K562 (cell line): ENCODE measurements at regions not wholly inside any gene's neighbourhood (a gene's known extent, or its start where the extent isn't known, plus 50 kb on each side); places are given as distances from the start of the nearest gene placed in this dataset.

Source experiments
- ATAC-seq: fragments of 200-7000 bp; cut with Tn5 transposase; 3 replicates; pipeline ENCODE4 v1.9.1; 2020; ENCODE audit warnings: moderate library complexity
- BruUV-seq: library from RNA; stranded (reverse); fragments of 400-500 nt; replicated peaks from 2 replicates; lab custom pipeline; 2021; lab: Mats Ljungman, UMichigan
- CTCF ChIA-PET: fragments of 300-600 bp; formaldehyde crosslinking; extraction: SDS; loops from one replicate; lab custom pipeline; 2021; ENCODE audit warnings: low intra/inter-chr PET ratio; lab: Yijun Ruan, JAX
- POLR2A ChIA-PET: fragments of 300-600, 350-650 bp; sonication (Branson Sonifier 250); formaldehyde crosslinking; extraction: SDS; loops from one replicate; lab custom pipeline; 2021; ENCODE audit warnings: antibody characterized with exemption, inconsistent platforms; lab: Yijun Ruan, JAX
- DNase-seq, 4 experiments: peaks; one replicate each; pipeline versions ENCODE4 v3.0.0 to v3.0.0-alpha.2; 2011 to 2018; ENCODE audit warnings: low spot score in 3 of 4, mixed read lengths in 3 of 4; ENCODE audit errors: extremely low read depth in 1 of 4
- FAIRE-seq: peaks from 2 replicates; lab custom pipeline; 2011; peaks lifted over from hg19 to GRCh38; lab: Jason Lieb, UNC
- H2AFZ ChIP-seq: 2 replicates; pipeline ENCODE4 v1.6.0; 2011; ENCODE audit warnings: low read depth, low read length, control low read depth, inconsistent platforms
- H3K27ac ChIP-seq: fragments of 200-600 bp; 3 replicates; pipeline ENCODE4 v1.8.0; 2011; ENCODE audit warnings: low read depth, mild to moderate bottlenecking, control low read depth, inconsistent platforms, low read length, moderate library complexity, mixed read lengths; ENCODE audit errors: extremely low read depth
- H3K27me3 ChIP-seq, 2 experiments: fragments of 300-600 bp in 1 of 2; 2 replicates in 1 of 2; 3 replicates in 1 of 2; pipeline versions ENCODE4 v1.6.0 to v1.8.0; 2011; ENCODE audit warnings: inconsistent platforms in 2 of 2, low read length in 2 of 2, mild to moderate bottlenecking in 1 of 2, mixed read lengths in 1 of 2, moderate library complexity in 1 of 2; ENCODE audit not compliant: control insufficient read depth in 2 of 2, insufficient read depth in 2 of 2
- H3K36me3 ChIP-seq: fragments of 300-600 bp; 3 replicates; pipeline ENCODE4 v1.8.0; 2011; ENCODE audit warnings: mild to moderate bottlenecking, low read length, inconsistent platforms; ENCODE audit not compliant: control insufficient read depth, insufficient read depth
- H3K4me1 ChIP-seq, 2 experiments: fragments of 200-600 bp in 1 of 2; replicated peaks in 1 of 2; 2 replicates in 1 of 2; 3 replicates in 1 of 2; pipeline versions ENCODE4 v1.5.1 to v1.8.0; 2011; ENCODE audit warnings: inconsistent platforms in 2 of 2, low read length in 2 of 2, mild to moderate bottlenecking in 1 of 2, mixed read lengths in 1 of 2, moderate library complexity in 1 of 2; ENCODE audit not compliant: control insufficient read depth in 2 of 2, insufficient read depth in 2 of 2
- H3K4me2 ChIP-seq: 2 replicates; pipeline ENCODE4 v1.6.1; 2011; ENCODE audit warnings: low read length, control low read depth, inconsistent platforms, mixed read lengths; ENCODE audit not compliant: insufficient read depth
- H3K4me3 ChIP-seq: fragments of 200-600 bp; sonication (generic), shearing (Covaris generic); 2 replicates; pipeline ENCODE4 v1.5.1; 2016; ENCODE audit warnings: control low read depth, inconsistent platforms
- H3K79me2 ChIP-seq: fragments of 200-600 bp; 3 replicates; pipeline ENCODE4 v1.8.0; 2011; ENCODE audit warnings: low read length, inconsistent platforms; ENCODE audit not compliant: control insufficient read depth, insufficient read depth
- H3K9ac ChIP-seq, 2 experiments: 2 replicates each; pipeline versions ENCODE4 v1.6.0 to v1.6.1; 2011; ENCODE audit warnings: low read depth in 2 of 2, low read length in 2 of 2, control low read depth in 1 of 2, inconsistent platforms in 1 of 2, mild to moderate bottlenecking in 1 of 2, mixed read lengths in 1 of 2; ENCODE audit not compliant: insufficient read depth in 1 of 2
- H3K9me1 ChIP-seq: one replicate; pipeline ENCODE4 v1.6.0; 2011; ENCODE audit warnings: inconsistent platforms, mild to moderate bottlenecking, low read length, moderate library complexity; ENCODE audit not compliant: control insufficient read depth, insufficient read depth
- H3K9me3 ChIP-seq: replicated peaks from 2 replicates; pipeline ENCODE4 v1.5.1; 2011; ENCODE audit warnings: low read depth, low read length, inconsistent platforms; ENCODE audit not compliant: control insufficient read depth, insufficient read depth
- H4K20me1 ChIP-seq: replicated peaks from 2 replicates; pipeline ENCODE4 v1.6.1; 2011; ENCODE audit warnings: low read length, inconsistent platforms, mixed read lengths; ENCODE audit not compliant: control insufficient read depth, insufficient read depth
- ARID1B ChIP-seq: fragments of 450-650 bp; IDR thresholded peaks from 2 replicates; pipeline ENCODE4 v1.6.1; 2016; ENCODE audit warnings: antibody characterized with exemption, mild to moderate bottlenecking, inconsistent platforms
- FUS ChIP-seq: fragments of 200-400 bp; formaldehyde crosslinking; optimal IDR thresholded peaks from 2 replicates; pipeline ENCODE3; 2017; ENCODE audit warnings: low read depth, low read length
- HDAC2 ChIP-seq: fragments of 450-650 bp; IDR thresholded peaks from 2 replicates; pipeline ENCODE4 v1.6.1; 2016; ENCODE audit warnings: mild to moderate bottlenecking
- KDM1A ChIP-seq, 2 experiments: fragments of 450-650 bp; IDR thresholded peaks; 2 replicates each; pipeline ENCODE4 v1.6.1; 2016; ENCODE audit warnings: mild to moderate bottlenecking in 2 of 2
- NCOA6 ChIP-seq: fragments of 450-650 bp; IDR thresholded peaks from 2 replicates; pipeline ENCODE4 v1.6.1; 2017; ENCODE audit warnings: mild to moderate bottlenecking
- TCF7L2 ChIP-seq: fragments of 150-350 bp; IDR thresholded peaks from 2 replicates; pipeline ENCODE4 v1.6.1; 2016; ENCODE audit warnings: low read depth, mild to moderate bottlenecking, low read length, moderate library complexity
- TRIM28 ChIP-seq: fragments of 450-650 bp; IDR thresholded peaks from 2 replicates; pipeline ENCODE4 v1.6.1; 2017
- ZNF134 ChIP-seq: fragments of 250-450 bp; sonication (Bioruptor Pico); conservative IDR thresholded peaks from 2 replicates; pipeline ENCODE4 v1.4.0; 2020
- ZNF830 ChIP-seq: fragments of 250-450 bp; sonication (Bioruptor Pico); IDR thresholded peaks from 2 replicates; pipeline ENCODE4 v1.5.0; 2021; ENCODE audit warnings: mild to moderate bottlenecking
- WGBS: fragments of 100-300 bp; shearing (Covaris generic); methylation state at CpG from one replicate; pipeline ENCODE4 v1.1.6; 2016; ENCODE audit warnings: low coverage, mixed read lengths; ENCODE audit not compliant: insufficient coverage; ENCODE audit errors: missing lambda C conversion rate; 5-methylcytosine and 5-hydroxymethylcytosine counted together
- in situ Hi-C: fragments of 300-500 bp; cut with MboI; formaldehyde crosslinking; loops from 4 replicates; pipeline ENCODE4 v1.15.0; 2018; ENCODE audit warnings: inconsistent platforms, mixed read lengths
- intact Hi-C: fragments of 100-400 bp; cut with micrococcal nuclease; formaldehyde crosslinking; loops from 2 replicates; pipeline ENCODE4 v1.14.2; 2022
- TF ChIP-seq, protein P1 (sequence below): fragments of 250-450 bp; sonication (Bioruptor Pico); IDR thresholded peaks from 2 replicates; pipeline ENCODE4 v1.8.0; 2022; ENCODE audit warnings: moderate library complexity, mild to moderate bottlenecking, inconsistent platforms
- TF ChIP-seq, protein P2 (sequence below): fragments of 200-800 bp; sonication (Bioruptor generic); IDR thresholded peaks from 2 replicates; pipeline ENCODE4 v1.6.1; 2017; ENCODE audit warnings: missing genetic modification characterization, missing compliant biosample characterization
- TF ChIP-seq, protein P3 (sequence below), 2 experiments: fragments of 450-650 bp; IDR thresholded peaks; 2 replicates each; pipeline ENCODE4 v1.6.1; 2018; ENCODE audit warnings: mild to moderate bottlenecking in 2 of 2, low read depth in 1 of 2; ENCODE audit not compliant: partially characterized antibody in 2 of 2

DNA sequence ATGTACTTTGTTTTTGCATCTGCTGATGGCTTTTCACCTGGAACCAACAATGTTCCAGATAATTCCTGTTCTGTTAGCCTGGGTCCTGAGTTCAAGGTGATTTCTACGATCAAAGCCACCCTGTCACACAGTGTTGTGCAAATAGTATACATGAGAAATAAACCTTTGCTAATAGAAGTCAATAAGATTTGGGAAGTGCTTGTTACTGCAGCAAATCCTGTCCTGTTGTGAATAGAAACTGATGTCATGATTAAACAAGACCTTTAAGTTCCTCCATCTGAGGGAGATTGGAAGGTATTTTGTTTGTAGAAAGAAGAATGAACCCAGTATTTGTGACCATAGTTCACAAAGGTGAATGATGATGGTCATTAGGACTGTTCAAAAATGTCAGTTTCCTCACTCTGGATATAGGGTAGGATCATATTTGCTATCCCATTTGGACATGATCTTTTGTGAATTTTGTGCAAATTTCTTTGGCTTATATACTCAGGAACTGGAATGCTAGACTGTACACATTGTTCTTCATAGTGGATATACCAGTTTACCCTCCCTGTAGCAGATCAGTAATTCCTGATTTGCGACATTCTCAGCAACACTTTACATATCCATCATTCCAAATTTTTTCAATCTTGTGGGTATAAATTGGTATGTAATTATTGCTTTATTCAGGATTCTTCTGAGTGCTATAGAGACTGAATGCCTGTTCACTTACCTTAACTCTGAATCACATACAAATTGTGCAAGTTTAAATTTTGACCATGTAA lies 428.5 kb downstream of the METTL15 start (continued):
- TF ChIP-seq, protein P1, sequence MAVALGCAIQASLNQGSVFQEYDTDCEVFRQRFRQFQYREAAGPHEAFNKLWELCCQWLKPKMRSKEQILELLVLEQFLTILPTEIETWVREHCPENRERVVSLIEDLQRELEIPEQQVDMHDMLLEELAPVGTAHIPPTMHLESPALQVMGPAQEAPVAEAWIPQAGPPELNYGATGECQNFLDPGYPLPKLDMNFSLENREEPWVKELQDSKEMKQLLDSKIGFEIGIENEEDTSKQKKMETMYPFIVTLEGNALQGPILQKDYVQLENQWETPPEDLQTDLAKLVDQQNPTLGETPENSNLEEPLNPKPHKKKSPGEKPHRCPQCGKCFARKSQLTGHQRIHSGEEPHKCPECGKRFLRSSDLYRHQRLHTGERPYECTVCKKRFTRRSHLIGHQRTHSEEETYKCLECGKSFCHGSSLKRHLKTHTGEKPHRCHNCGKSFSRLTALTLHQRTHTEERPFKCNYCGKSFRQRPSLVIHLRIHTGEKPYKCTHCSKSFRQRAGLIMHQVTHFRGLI = no peak
- TF ChIP-seq TCF7L2 (no peak), NCOA6 (no peak), TRIM28 (no peak), KDM1A (IDR thresholded peaks at IDR 0.05) (no peak), ZNF134 (no peak)

DNA sequence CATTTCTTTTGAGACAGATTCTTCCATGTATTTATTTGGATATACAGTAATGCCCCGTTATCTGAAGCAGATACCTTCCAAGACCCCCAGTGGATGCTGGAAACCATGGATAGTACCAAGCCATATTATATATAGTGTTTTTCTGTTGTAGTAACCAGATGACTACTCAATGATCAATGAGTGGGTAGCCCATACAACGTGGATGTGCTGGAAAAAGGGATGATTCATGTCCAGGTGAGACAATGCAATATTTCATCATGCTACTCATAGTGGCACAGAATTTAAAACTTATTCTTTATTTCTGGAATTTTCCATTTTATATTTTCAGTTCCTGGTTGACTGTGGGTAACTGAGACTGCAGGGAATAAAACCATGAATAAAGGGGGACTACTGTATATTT lies 427.5 kb downstream of the METTL15 start:
- ChIA-PET CTCF (no interaction called here), POLR2A (no interaction called here)
- Histone ChIP-seq H2AFZ (no peak overlapping the region), H3K9me3 (0 out of 2 replicates have a peak, but pooled peaks cover 1% of the 10 kb centered on the region), H3K9ac (no peak overlapping the region), H3K36me3 (no peaks in the 10 kb centered on the region), H3K4me3 (no peak overlapping the region), H3K27ac (no peak overlapping the region), H3K79me2 (no peaks in the 10 kb centered on the region), H3K9me1 (no peaks in the 10 kb centered on the region), H4K20me1 (no peaks in the 10 kb centered on the region), H3K27me3 (no peaks in the 10 kb centered on the region)
- 0% methylated on average over 2 of the region's 2 CpGs for WGBS
- no peak for ATAC-seq
- no peak for DNase-seq
- intact Hi-C loops = no loop called here
- no peak for FAIRE-seq
- in situ Hi-C loops = no loop called here
- no TSS peak for BruUV-seq
- no peak for TF ChIP-seq HDAC2
- TF ChIP-seq, protein P2, sequence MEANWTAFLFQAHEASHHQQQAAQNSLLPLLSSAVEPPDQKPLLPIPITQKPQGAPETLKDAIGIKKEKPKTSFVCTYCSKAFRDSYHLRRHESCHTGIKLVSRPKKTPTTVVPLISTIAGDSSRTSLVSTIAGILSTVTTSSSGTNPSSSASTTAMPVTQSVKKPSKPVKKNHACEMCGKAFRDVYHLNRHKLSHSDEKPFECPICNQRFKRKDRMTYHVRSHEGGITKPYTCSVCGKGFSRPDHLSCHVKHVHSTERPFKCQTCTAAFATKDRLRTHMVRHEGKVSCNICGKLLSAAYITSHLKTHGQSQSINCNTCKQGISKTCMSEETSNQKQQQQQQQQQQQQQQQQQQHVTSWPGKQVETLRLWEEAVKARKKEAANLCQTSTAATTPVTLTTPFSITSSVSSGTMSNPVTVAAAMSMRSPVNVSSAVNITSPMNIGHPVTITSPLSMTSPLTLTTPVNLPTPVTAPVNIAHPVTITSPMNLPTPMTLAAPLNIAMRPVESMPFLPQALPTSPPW = no peak
- no peak for TF ChIP-seq ZNF830 (CRISPR knock-in tag)
- TF ChIP-seq, protein P3, sequence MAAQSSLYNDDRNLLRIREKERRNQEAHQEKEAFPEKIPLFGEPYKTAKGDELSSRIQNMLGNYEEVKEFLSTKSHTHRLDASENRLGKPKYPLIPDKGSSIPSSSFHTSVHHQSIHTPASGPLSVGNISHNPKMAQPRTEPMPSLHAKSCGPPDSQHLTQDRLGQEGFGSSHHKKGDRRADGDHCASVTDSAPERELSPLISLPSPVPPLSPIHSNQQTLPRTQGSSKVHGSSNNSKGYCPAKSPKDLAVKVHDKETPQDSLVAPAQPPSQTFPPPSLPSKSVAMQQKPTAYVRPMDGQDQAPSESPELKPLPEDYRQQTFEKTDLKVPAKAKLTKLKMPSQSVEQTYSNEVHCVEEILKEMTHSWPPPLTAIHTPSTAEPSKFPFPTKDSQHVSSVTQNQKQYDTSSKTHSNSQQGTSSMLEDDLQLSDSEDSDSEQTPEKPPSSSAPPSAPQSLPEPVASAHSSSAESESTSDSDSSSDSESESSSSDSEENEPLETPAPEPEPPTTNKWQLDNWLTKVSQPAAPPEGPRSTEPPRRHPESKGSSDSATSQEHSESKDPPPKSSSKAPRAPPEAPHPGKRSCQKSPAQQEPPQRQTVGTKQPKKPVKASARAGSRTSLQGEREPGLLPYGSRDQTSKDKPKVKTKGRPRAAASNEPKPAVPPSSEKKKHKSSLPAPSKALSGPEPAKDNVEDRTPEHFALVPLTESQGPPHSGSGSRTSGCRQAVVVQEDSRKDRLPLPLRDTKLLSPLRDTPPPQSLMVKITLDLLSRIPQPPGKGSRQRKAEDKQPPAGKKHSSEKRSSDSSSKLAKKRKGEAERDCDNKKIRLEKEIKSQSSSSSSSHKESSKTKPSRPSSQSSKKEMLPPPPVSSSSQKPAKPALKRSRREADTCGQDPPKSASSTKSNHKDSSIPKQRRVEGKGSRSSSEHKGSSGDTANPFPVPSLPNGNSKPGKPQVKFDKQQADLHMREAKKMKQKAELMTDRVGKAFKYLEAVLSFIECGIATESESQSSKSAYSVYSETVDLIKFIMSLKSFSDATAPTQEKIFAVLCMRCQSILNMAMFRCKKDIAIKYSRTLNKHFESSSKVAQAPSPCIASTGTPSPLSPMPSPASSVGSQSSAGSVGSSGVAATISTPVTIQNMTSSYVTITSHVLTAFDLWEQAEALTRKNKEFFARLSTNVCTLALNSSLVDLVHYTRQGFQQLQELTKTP (IDR thresholded peaks at IDR 0.05; ENCODE audit: low read depth in 1 of 2, partially characterized antibody in 2 of 2) = no peak
- TF ChIP-seq FUS = no peak
- TF ChIP-seq ARID1B = no peak
- TF ChIP-seq, all 486 proteins: peak for 0
- Histone ChIP-seq H3K4me1 (no peaks in the 10 kb centered on the region), H3K4me2 (no peak overlapping the region)
